SU-DHL-6 (cell line): ENCODE measurements at regions not wholly inside any gene's neighbourhood (a gene's known extent, or its start where the extent isn't known, plus 50 kb on each side); places are given as distances from the start of the nearest gene placed in this dataset.

Experiments used
- H2AFZ ChIP-seq: fragments of 200-600 bp; sonication (generic); 2 replicates; pipeline ENCODE4 v1.6.1; 2014; ENCODE audit warnings: low read depth, mild to moderate bottlenecking, moderate library complexity, mixed read lengths, antibody characterized with exemption, low read length; ENCODE audit not compliant: severe bottlenecking
- H3F3A ChIP-seq: fragments of 200-600 bp; shearing (Covaris generic); 2 replicates; pipeline ENCODE4 v1.6.0; 2016; ENCODE audit warnings: antibody characterized with exemption, mild to moderate bottlenecking; ENCODE audit not compliant: insufficient read depth
- H3K27ac ChIP-seq: fragments of 200-600 bp; sonication (generic); 2 replicates; pipeline ENCODE4 v1.5.1; 2016; ENCODE audit warnings: low read depth, mild to moderate bottlenecking, low read length, moderate library complexity, mixed read lengths
- H3K27me3 ChIP-seq: fragments of 200-600 bp; sonication (generic), shearing (Covaris generic); 2 replicates; pipeline ENCODE4 v1.6.0; 2014; ENCODE audit warnings: mild to moderate bottlenecking, low read length
- H3K36me3 ChIP-seq: fragments of 200-600 bp; sonication (generic); 2 replicates; pipeline ENCODE4 v1.6.1; 2014; ENCODE audit warnings: mild to moderate bottlenecking, low read length, mixed read lengths
- H3K4me2 ChIP-seq: fragments of 300-600, 200-600 bp; shearing (Covaris generic), sonication (generic); 2 replicates; pipeline ENCODE4 v1.6.0; 2014; ENCODE audit warnings: low read length, low read depth, mild to moderate bottlenecking; ENCODE audit not compliant: poor library complexity, severe bottlenecking
- H3K4me3 ChIP-seq: fragments of 200-600 bp; sonication (generic); 2 replicates; pipeline ENCODE4 v1.5.1; 2014; ENCODE audit warnings: antibody characterized with exemption, low read length, mild to moderate bottlenecking, mixed read lengths; ENCODE audit not compliant: insufficient read depth, poor library complexity, severe bottlenecking
- H3K79me2 ChIP-seq: fragments of 200-600 bp; sonication (generic); 2 replicates; pipeline ENCODE4 v1.6.1; 2014; ENCODE audit warnings: mild to moderate bottlenecking, low read length, moderate library complexity; ENCODE audit not compliant: insufficient read depth
- H3K9ac ChIP-seq: fragments of 200-600 bp; sonication (generic); 2 replicates; pipeline ENCODE4 v1.7.0; 2014; ENCODE audit warnings: mild to moderate bottlenecking, low read length
- H3K9me2 ChIP-seq: fragments of 200-600 bp; sonication (generic); replicated peaks from 2 replicates; pipeline ENCODE4 v1.6.1; 2014; ENCODE audit warnings: low read length; ENCODE audit not compliant: insufficient read depth
- H3K9me3 ChIP-seq: fragments of 200-600 bp; sonication (generic); 2 replicates; pipeline ENCODE4 v1.6.1; 2014; ENCODE audit warnings: low read length, mixed read lengths; ENCODE audit not compliant: insufficient read depth
- H4K20me1 ChIP-seq: fragments of 200-600 bp; sonication (generic); 2 replicates; pipeline ENCODE4 v1.6.1; 2014; ENCODE audit warnings: low read depth, mild to moderate bottlenecking, antibody characterized with exemption, low read length, moderate library complexity, mixed read lengths
- EZH2phosphoT487 ChIP-seq: fragments of 200-600 bp; sonication (generic), shearing (Covaris generic); conservative IDR thresholded peaks from 2 replicates; pipeline ENCODE4 v1.6.1; 2018; ENCODE audit warnings: mild to moderate bottlenecking, antibody characterized with exemption, low read length, moderate library complexity, mixed read lengths
- TF ChIP-seq, protein P1 (sequence below): fragments of 200-600 bp; sonication (generic); IDR thresholded peaks from one replicate; pipeline ENCODE4 v1.5.1; 2017; ENCODE audit warnings: antibody characterized with exemption, mild to moderate bottlenecking, low read length, moderate library complexity; ENCODE audit not compliant: insufficient read depth, poor library complexity, severe bottlenecking

GRCh38 chr15:69643476-69643875 lies 190.9 kb downstream of the RPLP1 start:
- TF ChIP-seq, protein P1, sequence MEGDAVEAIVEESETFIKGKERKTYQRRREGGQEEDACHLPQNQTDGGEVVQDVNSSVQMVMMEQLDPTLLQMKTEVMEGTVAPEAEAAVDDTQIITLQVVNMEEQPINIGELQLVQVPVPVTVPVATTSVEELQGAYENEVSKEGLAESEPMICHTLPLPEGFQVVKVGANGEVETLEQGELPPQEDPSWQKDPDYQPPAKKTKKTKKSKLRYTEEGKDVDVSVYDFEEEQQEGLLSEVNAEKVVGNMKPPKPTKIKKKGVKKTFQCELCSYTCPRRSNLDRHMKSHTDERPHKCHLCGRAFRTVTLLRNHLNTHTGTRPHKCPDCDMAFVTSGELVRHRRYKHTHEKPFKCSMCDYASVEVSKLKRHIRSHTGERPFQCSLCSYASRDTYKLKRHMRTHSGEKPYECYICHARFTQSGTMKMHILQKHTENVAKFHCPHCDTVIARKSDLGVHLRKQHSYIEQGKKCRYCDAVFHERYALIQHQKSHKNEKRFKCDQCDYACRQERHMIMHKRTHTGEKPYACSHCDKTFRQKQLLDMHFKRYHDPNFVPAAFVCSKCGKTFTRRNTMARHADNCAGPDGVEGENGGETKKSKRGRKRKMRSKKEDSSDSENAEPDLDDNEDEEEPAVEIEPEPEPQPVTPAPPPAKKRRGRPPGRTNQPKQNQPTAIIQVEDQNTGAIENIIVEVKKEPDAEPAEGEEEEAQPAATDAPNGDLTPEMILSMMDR: no peak
- TF ChIP-seq EZH2phosphoT487: no peak
- no peaks in the 10 kb centered on the region for H3K79me2 ChIP-seq
- no peak overlapping the region for H2AFZ ChIP-seq
- no peaks in the 10 kb centered on the region for H3K27me3 ChIP-seq
- H3K9me2 ChIP-seq: no peaks in the 10 kb centered on the region
- H3K36me3 ChIP-seq: no peaks in the 10 kb centered on the region
- no peaks in the 10 kb centered on the region for H4K20me1 ChIP-seq
- no peak overlapping the region for H3K4me3 ChIP-seq
- H3K27ac ChIP-seq: no peak overlapping the region
- H3K9me3 ChIP-seq: no peaks in the 10 kb centered on the region
- H3F3A ChIP-seq: no peaks in the 10 kb centered on the region
- H3K4me2 ChIP-seq: no peak overlapping the region
- H3K9ac ChIP-seq: no peak overlapping the region

DNA sequence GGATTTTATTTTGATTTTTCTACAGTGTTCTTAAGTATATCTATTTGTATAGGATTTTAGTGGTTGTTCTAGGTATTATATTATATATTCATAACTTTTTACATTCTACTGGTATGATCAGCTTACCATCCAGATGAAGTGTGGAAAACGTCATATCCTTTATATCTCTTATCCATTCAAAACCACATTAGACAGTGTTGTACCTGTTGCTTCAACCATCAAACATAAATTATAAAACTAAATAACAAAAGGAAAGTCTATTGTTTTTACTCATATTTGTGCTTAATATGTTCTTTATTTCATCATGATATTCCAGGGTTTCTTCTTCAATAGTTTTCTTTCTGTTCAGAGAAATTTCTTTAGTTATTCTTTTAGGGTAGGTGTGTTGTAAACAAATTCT lies 191.4 kb downstream of the RPLP1 start:
- Histone ChIP-seq H3K27ac (no peak overlapping the region), H3K36me3 (no peaks in the 10 kb centered on the region), H3K9ac (no peak overlapping the region), H3K9me2 (no peaks in the 10 kb centered on the region), H3K4me3 (no peak overlapping the region), H3F3A (no peaks in the 10 kb centered on the region), H3K27me3 (no peaks in the 10 kb centered on the region), H2AFZ (no peak overlapping the region), H4K20me1 (no peaks in the 10 kb centered on the region), H3K79me2 (no peaks in the 10 kb centered on the region), H3K9me3 (no peaks in the 10 kb centered on the region), H3K4me2 (no peak overlapping the region)
- TF ChIP-seq, protein P1: no peak
- TF ChIP-seq EZH2phosphoT487: no peak

DNA sequence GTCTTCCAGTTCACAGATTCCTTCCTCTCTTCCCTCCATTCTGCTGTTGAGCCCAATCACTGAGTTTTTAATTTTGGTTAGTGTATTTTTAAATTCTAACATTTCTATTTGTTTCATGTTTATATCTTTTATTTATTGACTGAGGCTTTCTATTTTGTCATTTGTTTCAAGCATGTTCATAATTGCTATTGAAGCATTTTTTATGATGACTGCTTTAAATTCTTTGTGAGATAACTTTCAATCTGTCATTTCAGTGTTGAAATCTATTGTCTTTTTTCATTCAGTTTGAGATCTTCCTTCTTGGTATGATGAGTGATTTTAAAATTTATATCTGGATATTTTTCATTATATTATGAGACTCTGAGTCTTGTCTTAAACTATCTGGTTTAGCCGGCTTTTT lies 192.3 kb downstream of the RPLP1 start:
- Histone ChIP-seq H3K4me3 (no peak overlapping the region), H3K27ac (no peak overlapping the region), H3K36me3 (no peaks in the 10 kb centered on the region), H3K27me3 (no peaks in the 10 kb centered on the region), H3K79me2 (no peaks in the 10 kb centered on the region), H3K9ac (no peak overlapping the region), H3K4me2 (no peak overlapping the region), H2AFZ (no peak overlapping the region), H3K9me3 (no peaks in the 10 kb centered on the region), H3K9me2 (no peaks in the 10 kb centered on the region), H4K20me1 (no peaks in the 10 kb centered on the region), H3F3A (no peaks in the 10 kb centered on the region)
- no peak for TF ChIP-seq EZH2phosphoT487
- TF ChIP-seq, protein P1: no peak

DNA sequence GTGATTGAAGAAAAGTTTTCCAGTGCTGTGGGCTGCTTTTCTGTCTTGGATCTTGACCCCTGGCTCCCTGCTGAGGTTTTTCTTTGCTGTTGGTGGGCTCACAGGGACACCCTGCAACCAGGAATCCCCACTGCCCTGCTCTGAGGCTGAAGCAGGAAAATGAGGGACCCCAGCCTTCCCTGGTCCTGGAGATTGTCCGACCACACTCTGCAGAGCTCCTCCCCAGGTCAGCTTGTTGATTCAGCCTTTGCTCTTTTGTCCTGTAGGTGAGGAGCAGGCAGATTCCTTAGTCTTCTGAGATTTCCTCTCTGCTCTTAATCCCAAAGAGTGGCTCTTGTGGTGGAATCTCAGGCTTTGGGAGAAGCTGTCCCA lies 194.5 kb downstream of the RPLP1 start:
- H3K9me2 ChIP-seq: no peaks in the 10 kb centered on the region
- no peak overlapping the region for H3K4me2 ChIP-seq
- no peak overlapping the region for H3K9ac ChIP-seq
- no peak overlapping the region for H2AFZ ChIP-seq
- no peaks in the 10 kb centered on the region for H4K20me1 ChIP-seq
- H3K79me2 ChIP-seq: no peaks in the 10 kb centered on the region
- no peak overlapping the region for H3K27ac ChIP-seq
- no peaks in the 10 kb centered on the region for H3K36me3 ChIP-seq
- TF ChIP-seq, protein P1: no peak
- no peak for TF ChIP-seq EZH2phosphoT487
- H3K9me3 ChIP-seq: no peaks in the 10 kb centered on the region
- H3K27me3 ChIP-seq: no peaks in the 10 kb centered on the region
- H3F3A ChIP-seq: no peaks in the 10 kb centered on the region
- no peak overlapping the region for H3K4me3 ChIP-seq
